ENCODE measurements at regions not wholly inside any gene's neighbourhood (a gene's known extent, or its start where the extent isn't known, plus 50 kb on each side); places are given as distances from the start of the nearest gene placed in this dataset.

DNA sequence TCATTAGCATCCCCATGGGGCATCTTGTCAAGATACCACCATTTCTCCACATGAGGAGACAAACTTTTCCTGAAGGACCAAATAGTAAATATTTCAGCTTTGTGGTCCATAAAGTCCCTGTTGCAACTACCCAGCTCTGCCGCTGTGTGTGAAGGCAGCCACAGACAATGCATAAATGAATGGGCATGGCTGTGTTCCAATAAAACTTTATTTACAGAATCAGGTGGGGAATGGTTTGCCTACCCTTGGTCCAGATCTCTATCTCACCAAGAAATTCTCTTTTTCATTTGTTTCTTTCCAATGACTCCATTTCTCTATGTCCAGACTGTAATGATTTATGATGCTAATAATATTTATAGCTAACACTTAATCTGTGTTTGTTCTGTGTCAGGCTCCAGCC lies 409.3 kb upstream of the TBX3 start:
- H3K9me3 ChIP-seq (ENCODE audit: low read length) = no peaks in the 10 kb centered on the region
- no peaks in the 10 kb centered on the region for H3K27me3 ChIP-seq (ENCODE audit: insufficient read depth, low read depth, low read length)

DNA sequence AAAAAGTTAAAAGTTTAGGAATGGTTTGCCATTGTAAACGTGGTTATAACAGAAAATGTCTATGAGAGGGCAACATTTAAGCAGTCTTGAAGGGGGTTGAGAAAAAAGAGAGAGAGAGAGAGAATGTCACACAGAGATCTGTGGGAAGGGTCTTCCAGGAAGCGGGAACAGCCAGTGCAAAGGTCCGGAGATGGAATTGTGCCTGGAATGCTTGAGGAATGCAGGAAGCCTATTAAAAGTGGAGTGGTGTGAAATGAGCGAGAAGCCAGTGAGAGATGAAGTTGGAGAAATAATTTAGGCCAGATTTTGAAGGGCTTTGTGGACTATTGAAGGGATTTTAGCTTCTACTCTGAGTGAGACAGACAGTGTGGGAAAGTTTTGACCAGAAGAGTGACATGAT lies 406.8 kb upstream of the TBX3 start:
- Histone ChIP-seq H2AFZ (ENCODE audit: low read depth, low read length) (no peak overlapping the region), H3K27me3 (ENCODE audit: insufficient read depth, low read depth, low read length) (no peaks in the 10 kb centered on the region), H3F3A (ENCODE audit: insufficient read depth, low read length, poor library complexity, severe bottlenecking) (no peaks in the 10 kb centered on the region), H3K79me2 (replicated peaks; ENCODE audit: insufficient read depth, low read length) (no peaks in the 10 kb centered on the region), H3K4me3 (ENCODE audit: low read length) (no peak overlapping the region), H3K9me3 (ENCODE audit: low read length) (no peaks in the 10 kb centered on the region), H3K27ac (ENCODE audit: low read length) (no peak overlapping the region), H3K9ac (ENCODE audit: low read length) (no peak overlapping the region), H3K4me2 (ENCODE audit: low read length) (no peak overlapping the region), H3K9me2 (ENCODE audit: insufficient read depth, low read length) (no peaks in the 10 kb centered on the region), H3K36me3 (ENCODE audit: insufficient read depth, low read length) (no peaks in the 10 kb centered on the region), H4K20me1 (ENCODE audit: insufficient read depth) (no peaks in the 10 kb centered on the region)
- no peak for TF ChIP-seq MXI1 (conservative IDR thresholded peaks at IDR 0.05; ENCODE audit: poor library complexity, severe bottlenecking)
- TF ChIP-seq POLR2AphosphoS5 (IDR thresholded peaks at IDR 0.05) = no peak

More for the DNA sequence above, 409.3 kb upstream of the TBX3 start:
- Histone ChIP-seq H3K36me3 (ENCODE audit: insufficient read depth, low read length) (no peaks in the 10 kb centered on the region), H2AFZ (ENCODE audit: low read depth, low read length) (no peak overlapping the region), H3F3A (ENCODE audit: insufficient read depth, low read length, poor library complexity, severe bottlenecking) (no peaks in the 10 kb centered on the region), H3K9ac (ENCODE audit: low read length) (no peak overlapping the region), H4K20me1 (ENCODE audit: insufficient read depth) (no peaks in the 10 kb centered on the region), H3K4me2 (ENCODE audit: low read length) (no peak overlapping the region), H3K9me2 (ENCODE audit: insufficient read depth, low read length) (no peaks in the 10 kb centered on the region), H3K79me2 (replicated peaks; ENCODE audit: insufficient read depth, low read length) (no peaks in the 10 kb centered on the region), H3K27ac (ENCODE audit: low read length) (no peak overlapping the region), H3K4me3 (ENCODE audit: low read length) (no peak overlapping the region)
- TF ChIP-seq, protein P1, sequence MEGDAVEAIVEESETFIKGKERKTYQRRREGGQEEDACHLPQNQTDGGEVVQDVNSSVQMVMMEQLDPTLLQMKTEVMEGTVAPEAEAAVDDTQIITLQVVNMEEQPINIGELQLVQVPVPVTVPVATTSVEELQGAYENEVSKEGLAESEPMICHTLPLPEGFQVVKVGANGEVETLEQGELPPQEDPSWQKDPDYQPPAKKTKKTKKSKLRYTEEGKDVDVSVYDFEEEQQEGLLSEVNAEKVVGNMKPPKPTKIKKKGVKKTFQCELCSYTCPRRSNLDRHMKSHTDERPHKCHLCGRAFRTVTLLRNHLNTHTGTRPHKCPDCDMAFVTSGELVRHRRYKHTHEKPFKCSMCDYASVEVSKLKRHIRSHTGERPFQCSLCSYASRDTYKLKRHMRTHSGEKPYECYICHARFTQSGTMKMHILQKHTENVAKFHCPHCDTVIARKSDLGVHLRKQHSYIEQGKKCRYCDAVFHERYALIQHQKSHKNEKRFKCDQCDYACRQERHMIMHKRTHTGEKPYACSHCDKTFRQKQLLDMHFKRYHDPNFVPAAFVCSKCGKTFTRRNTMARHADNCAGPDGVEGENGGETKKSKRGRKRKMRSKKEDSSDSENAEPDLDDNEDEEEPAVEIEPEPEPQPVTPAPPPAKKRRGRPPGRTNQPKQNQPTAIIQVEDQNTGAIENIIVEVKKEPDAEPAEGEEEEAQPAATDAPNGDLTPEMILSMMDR (IDR thresholded peaks at IDR 0.05; ENCODE audit: poor library complexity, severe bottlenecking) = no peak
- TF ChIP-seq EZH2 (IDR thresholded peaks at IDR 0.05; ENCODE audit: borderline replicate concordance, insufficient read depth, low read length, poor library complexity, severe bottlenecking) (no peak), EP300 (conservative IDR thresholded peaks at IDR 0.05; ENCODE audit: poor library complexity, severe bottlenecking) (no peak), RAD21 (conservative IDR thresholded peaks at IDR 0.05) (no peak), SMC3 (conservative IDR thresholded peaks at IDR 0.05; ENCODE audit: poor library complexity) (no peak), TAF1 (IDR thresholded peaks at IDR 0.05; ENCODE audit: low read depth) (no peak), MXI1 (conservative IDR thresholded peaks at IDR 0.05; ENCODE audit: poor library complexity, severe bottlenecking) (no peak), POLR2AphosphoS5 (IDR thresholded peaks at IDR 0.05) (no peak)
- TF ChIP-seq, protein P2, sequence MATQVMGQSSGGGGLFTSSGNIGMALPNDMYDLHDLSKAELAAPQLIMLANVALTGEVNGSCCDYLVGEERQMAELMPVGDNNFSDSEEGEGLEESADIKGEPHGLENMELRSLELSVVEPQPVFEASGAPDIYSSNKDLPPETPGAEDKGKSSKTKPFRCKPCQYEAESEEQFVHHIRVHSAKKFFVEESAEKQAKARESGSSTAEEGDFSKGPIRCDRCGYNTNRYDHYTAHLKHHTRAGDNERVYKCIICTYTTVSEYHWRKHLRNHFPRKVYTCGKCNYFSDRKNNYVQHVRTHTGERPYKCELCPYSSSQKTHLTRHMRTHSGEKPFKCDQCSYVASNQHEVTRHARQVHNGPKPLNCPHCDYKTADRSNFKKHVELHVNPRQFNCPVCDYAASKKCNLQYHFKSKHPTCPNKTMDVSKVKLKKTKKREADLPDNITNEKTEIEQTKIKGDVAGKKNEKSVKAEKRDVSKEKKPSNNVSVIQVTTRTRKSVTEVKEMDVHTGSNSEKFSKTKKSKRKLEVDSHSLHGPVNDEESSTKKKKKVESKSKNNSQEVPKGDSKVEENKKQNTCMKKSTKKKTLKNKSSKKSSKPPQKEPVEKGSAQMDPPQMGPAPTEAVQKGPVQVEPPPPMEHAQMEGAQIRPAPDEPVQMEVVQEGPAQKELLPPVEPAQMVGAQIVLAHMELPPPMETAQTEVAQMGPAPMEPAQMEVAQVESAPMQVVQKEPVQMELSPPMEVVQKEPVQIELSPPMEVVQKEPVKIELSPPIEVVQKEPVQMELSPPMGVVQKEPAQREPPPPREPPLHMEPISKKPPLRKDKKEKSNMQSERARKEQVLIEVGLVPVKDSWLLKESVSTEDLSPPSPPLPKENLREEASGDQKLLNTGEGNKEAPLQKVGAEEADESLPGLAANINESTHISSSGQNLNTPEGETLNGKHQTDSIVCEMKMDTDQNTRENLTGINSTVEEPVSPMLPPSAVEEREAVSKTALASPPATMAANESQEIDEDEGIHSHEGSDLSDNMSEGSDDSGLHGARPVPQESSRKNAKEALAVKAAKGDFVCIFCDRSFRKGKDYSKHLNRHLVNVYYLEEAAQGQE (IDR thresholded peaks at IDR 0.05; ENCODE audit: borderline replicate concordance) = no peak
